Gastrocnemius medialis (tissue), 4 donors: ENCODE measurements at regions not wholly inside any gene's neighbourhood (a gene's known extent, or its start where the extent isn't known, plus 50 kb on each side); places are given as distances from the start of the nearest gene placed in this dataset.

Source experiments
- POLR2A ChIP-seq, 2 donors: fragments of 450-650 bp; IDR thresholded peaks; one replicate each; pipeline ENCODE4 v1.6.1; 2017; ENCODE audit warnings: antibody characterized with exemption in 2 of 2, mild to moderate bottlenecking in 2 of 2, moderate library complexity in 2 of 2
- TF ChIP-seq, protein P1 (sequence below), 5 experiments: fragments of 450-650 bp in 3 of 5; fragments of 200-600 bp in 2 of 5; sonication (generic) in 2 of 5; IDR thresholded peaks in 4 of 5; conservative IDR thresholded peaks in 1 of 5; 1 replicate in 4 of 5; 2 replicates in 1 of 5; pipeline ENCODE4 v1.5.1; 2016 to 2019; ENCODE audit warnings: antibody characterized with exemption in 5 of 5, mild to moderate bottlenecking in 3 of 5, moderate library complexity in 3 of 5

DNA sequence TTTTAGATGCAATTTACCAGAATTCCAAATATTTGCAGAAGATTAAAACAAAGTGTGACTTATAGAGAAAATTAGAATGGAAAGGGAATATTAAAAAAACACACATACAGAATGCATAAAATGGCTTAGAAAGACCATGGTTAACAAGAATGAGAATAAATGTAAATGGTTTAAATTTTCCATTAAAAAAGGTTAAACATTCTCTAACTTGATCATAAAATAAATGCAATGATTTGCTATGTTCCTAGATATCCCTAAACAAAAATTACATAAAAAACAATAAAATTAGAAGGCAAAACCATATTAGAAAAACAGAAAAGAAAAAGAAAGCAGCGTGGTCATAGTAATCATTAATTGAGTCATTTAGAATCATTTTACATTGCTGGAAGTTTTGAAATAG, 152.5 kb downstream of the TMEM38B start:
- TF ChIP-seq, protein P1, sequence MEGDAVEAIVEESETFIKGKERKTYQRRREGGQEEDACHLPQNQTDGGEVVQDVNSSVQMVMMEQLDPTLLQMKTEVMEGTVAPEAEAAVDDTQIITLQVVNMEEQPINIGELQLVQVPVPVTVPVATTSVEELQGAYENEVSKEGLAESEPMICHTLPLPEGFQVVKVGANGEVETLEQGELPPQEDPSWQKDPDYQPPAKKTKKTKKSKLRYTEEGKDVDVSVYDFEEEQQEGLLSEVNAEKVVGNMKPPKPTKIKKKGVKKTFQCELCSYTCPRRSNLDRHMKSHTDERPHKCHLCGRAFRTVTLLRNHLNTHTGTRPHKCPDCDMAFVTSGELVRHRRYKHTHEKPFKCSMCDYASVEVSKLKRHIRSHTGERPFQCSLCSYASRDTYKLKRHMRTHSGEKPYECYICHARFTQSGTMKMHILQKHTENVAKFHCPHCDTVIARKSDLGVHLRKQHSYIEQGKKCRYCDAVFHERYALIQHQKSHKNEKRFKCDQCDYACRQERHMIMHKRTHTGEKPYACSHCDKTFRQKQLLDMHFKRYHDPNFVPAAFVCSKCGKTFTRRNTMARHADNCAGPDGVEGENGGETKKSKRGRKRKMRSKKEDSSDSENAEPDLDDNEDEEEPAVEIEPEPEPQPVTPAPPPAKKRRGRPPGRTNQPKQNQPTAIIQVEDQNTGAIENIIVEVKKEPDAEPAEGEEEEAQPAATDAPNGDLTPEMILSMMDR (IDR thresholded peaks at IDR 0.05 in 4 of 5, conservative IDR thresholded peaks at IDR 0.05 in 1 of 5), result no peak
- no peak for TF ChIP-seq POLR2A (IDR thresholded peaks at IDR 0.05)
